ENCODE measurements at regions not wholly inside any gene's neighbourhood (a gene's known extent, or its start where the extent isn't known, plus 50 kb on each side); places are given as distances from the start of the nearest gene placed in this dataset.

- peaks cover 6% of the 10 kb centered on the region; the same call in 1 of the 2 replicates for H3K4me1 Mint-ChIP-seq (ENCODE audit: low read depth)
- DNase-seq = no peak
- no peaks in the 10 kb centered on the region for H3K36me3 Mint-ChIP-seq (ENCODE audit: low read depth)
- no peak for TF ChIP-seq CTCF (IDR thresholded peaks at IDR 0.05)
- peaks cover 36% of the 10 kb centered on the region for H3K27me3 Mint-ChIP-seq (ENCODE audit: insufficient read depth)
- no peak overlapping the region for H3K4me3 Mint-ChIP-seq
- H3K9me3 Mint-ChIP-seq = no peaks in the 10 kb centered on the region
- H3K27ac Mint-ChIP-seq = no peak overlapping the region
Measured at GRCh38 chr3:14305324-14305723, 97.1 kb upstream of the SLC6A6 start.

DNA sequence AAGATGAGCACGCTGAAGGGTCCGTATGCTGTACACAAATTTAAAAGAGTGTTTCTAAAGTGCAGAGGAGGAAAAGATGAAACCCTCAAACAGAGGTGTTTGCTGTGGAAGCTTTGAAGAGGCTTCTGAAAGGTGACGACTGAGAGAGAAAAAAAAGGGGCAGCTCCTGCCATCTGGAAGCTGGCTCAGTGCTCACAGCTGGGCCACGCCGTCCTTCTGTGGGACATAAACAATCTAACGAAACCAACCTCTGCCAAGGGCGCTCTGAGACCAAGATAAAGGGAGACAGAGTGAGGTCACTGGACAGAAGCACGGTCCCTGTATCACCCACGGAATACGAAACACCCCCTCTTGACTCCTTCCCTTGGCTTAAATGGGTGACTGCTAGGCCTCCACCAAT lies 96.3 kb upstream of the SLC6A6 start:
- Mint-ChIP-seq H3K36me3 (ENCODE audit: low read depth) (no peaks in the 10 kb centered on the region), H3K9me3 (no peaks in the 10 kb centered on the region), H3K4me3 (no peak overlapping the region), H3K27ac (no peak overlapping the region), H3K4me1 (ENCODE audit: low read depth) (peaks cover 6% of the 10 kb centered on the region; the same call in 1 of the 2 replicates), H3K27me3 (ENCODE audit: insufficient read depth) (peaks cover 36% of the 10 kb centered on the region)
- no peak for TF ChIP-seq CTCF (IDR thresholded peaks at IDR 0.05)
- DNase-seq = no peak

DNA sequence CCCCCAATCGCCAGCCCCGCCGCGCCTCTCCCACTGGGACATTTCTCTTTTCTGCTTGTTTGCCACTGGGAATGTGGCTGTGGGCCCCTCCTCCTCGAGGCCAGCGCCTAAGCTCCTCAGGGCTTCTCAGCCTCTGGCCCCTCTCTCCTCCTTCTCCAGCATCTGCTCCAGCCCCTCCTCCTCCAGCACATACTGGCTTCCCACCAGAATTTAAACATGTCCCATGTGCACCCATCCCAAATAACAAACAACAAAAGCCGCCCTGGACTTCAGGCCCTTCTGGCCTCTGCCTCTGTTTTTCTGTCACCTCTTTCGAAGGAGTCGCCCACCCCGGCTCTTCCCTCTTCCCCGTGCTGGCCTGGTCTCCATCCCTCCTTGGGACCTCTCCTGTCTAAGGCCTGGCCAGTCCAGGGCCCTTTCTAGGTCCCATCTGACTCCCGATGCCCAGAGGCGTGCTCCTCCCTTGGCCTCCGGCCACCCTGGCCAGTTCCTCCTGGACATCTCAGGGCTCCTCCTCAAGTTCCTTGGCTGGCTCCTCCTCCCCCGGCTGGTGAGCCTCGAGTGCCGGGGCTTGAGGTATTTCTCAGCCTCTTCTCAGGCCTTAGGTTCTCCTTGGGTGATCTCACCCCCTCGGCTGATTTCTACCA lies 94.6 kb upstream of the SLC6A6 start:
- Mint-ChIP-seq H3K27me3 (ENCODE audit: insufficient read depth) (peaks cover 36% of the 10 kb centered on the region), H3K27ac (no peak overlapping the region)
- no peak for TF ChIP-seq CTCF (IDR thresholded peaks at IDR 0.05)

DNA sequence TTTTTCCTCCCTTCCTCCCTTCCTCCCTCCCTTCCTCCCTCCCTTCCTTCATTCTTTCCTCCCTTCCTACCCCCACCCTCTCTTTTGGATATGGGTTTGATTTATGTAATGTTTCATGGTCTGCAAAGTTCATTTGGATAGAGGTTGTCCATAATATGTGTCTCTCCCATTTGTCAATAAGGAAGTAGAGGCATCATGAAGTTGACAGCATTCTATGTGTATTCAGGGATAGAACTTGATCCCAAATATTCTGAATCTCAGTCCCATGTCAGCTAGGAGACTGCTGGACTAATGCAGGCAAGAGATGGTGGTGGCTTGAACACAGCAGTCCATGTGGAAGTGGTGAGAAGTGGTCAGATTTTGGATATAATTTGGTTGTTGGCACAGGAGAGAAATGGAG lies 90.7 kb upstream of the SLC6A6 start:
- no peak overlapping the region for H3K27ac Mint-ChIP-seq
- peaks cover 6% of the 10 kb centered on the region; the same call in 1 of the 2 replicates for H3K4me1 Mint-ChIP-seq (ENCODE audit: low read depth)
- peaks cover 50% of the 10 kb centered on the region for H3K27me3 Mint-ChIP-seq (ENCODE audit: insufficient read depth)
- H3K4me3 Mint-ChIP-seq = no peak overlapping the region
- no peaks in the 10 kb centered on the region for H3K9me3 Mint-ChIP-seq
- DNase-seq = no peak
- no peak for TF ChIP-seq CTCF (IDR thresholded peaks at IDR 0.05)
- no peaks in the 10 kb centered on the region for H3K36me3 Mint-ChIP-seq (ENCODE audit: low read depth)

More for the DNA sequence above, 94.6 kb upstream of the SLC6A6 start:
- H3K9me3 Mint-ChIP-seq = no peaks in the 10 kb centered on the region
- no peaks in the 10 kb centered on the region for H3K36me3 Mint-ChIP-seq (ENCODE audit: low read depth)
- no peak for DNase-seq
- H3K4me3 Mint-ChIP-seq = no peak overlapping the region
- peaks cover 6% of the 10 kb centered on the region; the same call in 1 of the 2 replicates for H3K4me1 Mint-ChIP-seq (ENCODE audit: low read depth)

DNA sequence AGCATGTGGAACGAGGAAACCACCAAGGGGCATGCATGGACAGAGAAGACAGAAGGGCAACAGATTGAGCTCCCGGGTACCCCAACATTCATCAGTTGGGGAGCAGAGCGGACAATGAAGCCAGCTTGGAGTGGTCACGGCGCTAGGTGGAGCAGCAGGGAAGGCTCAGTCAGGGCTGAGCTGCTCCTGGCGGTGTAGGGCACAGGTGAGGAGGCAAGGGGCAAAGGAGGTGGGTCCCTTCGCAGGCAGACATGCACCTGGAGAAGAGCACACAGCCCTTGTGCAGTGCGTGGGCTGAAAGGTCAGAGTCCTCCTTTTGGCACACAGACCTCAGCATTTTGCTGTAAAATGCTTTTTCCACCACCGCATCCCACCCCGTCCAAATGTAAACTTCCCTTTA lies 90.0 kb upstream of the SLC6A6 start:
- no peak for TF ChIP-seq CTCF (IDR thresholded peaks at IDR 0.05)
- no peak overlapping the region for H3K27ac Mint-ChIP-seq
- no peak for DNase-seq
- H3K36me3 Mint-ChIP-seq (ENCODE audit: low read depth) = no peaks in the 10 kb centered on the region
- no peaks in the 10 kb centered on the region for H3K9me3 Mint-ChIP-seq
- no peak overlapping the region for H3K4me3 Mint-ChIP-seq
- H3K4me1 Mint-ChIP-seq (ENCODE audit: low read depth) = peaks cover 6% of the 10 kb centered on the region; the same call in 1 of the 2 replicates
- peaks cover 51% of the 10 kb centered on the region for H3K27me3 Mint-ChIP-seq (ENCODE audit: insufficient read depth)
